PC-3 (cell line): ENCODE measurements at regions not wholly inside any gene's neighbourhood (a gene's known extent, or its start where the extent isn't known, plus 50 kb on each side); places are given as distances from the start of the nearest gene placed in this dataset.

ENCODE experiments used
- ATAC-seq: fragments of 200-7000 bp; cut with Tn5 transposase; 2 replicates; pipeline ENCODE4 v1.9.1; 2020; ENCODE audit warnings: mild to moderate bottlenecking, moderate library complexity
- BruUV-seq: library from RNA; stranded (reverse); fragments of 400-500 nt; replicated peaks from 2 replicates; lab custom pipeline; 2021; lab: Mats Ljungman, UMichigan
- CTCF ChIA-PET: fragments of 300-600 bp; sonication (Branson Sonifier 250); formaldehyde crosslinking; loops from one replicate; lab custom pipeline; 2022; ENCODE audit warnings: antibody characterized with exemption; lab: Charles Lee
- POLR2A ChIA-PET: fragments of 300-600 bp; sonication (Branson Sonifier 250); formaldehyde crosslinking; loops from one replicate; lab custom pipeline; 2022; ENCODE audit warnings: antibody characterized with exemption; ENCODE audit not compliant: unreplicated experiment; lab: Charles Lee
- DNase-seq: peaks from one replicate; pipeline ENCODE4 v3.0.0-alpha.2; 2015
- H2AFZ ChIP-seq: fragments of 300-600 bp; sonication (generic); 2 replicates; pipeline ENCODE4 v1.6.0; 2016; ENCODE audit warnings: antibody characterized with exemption, low read length
- H3F3A ChIP-seq: fragments of 300-600 bp; sonication (generic); one replicate; pipeline ENCODE4 v1.6.0; 2017; ENCODE audit warnings: antibody characterized with exemption, low read length, control low read depth, mild to moderate bottlenecking; ENCODE audit not compliant: unreplicated experiment
- H3K27ac ChIP-seq: fragments of 300-600 bp; sonication (generic); 2 replicates; pipeline ENCODE4 v1.5.1; 2016; ENCODE audit warnings: mild to moderate bottlenecking, low read length
- H3K27me3 ChIP-seq: fragments of 300-600 bp; sonication (generic); 2 replicates; pipeline ENCODE4 v1.6.1; 2016; ENCODE audit warnings: low read length, mixed read lengths
- H3K36me3 ChIP-seq: fragments of 300-600 bp; sonication (generic); 2 replicates; pipeline ENCODE4 v1.6.1; 2016; ENCODE audit warnings: low read depth, mixed run types, low read length, mixed read lengths
- H3K4me1 ChIP-seq: fragments of 300-600 bp; sonication (generic); 2 replicates; pipeline ENCODE4 v1.5.1; 2016; ENCODE audit warnings: low read length; ENCODE audit not compliant: insufficient read depth
- H3K4me2 ChIP-seq: fragments of 300-600 bp; sonication (generic); 2 replicates; pipeline ENCODE4 v1.6.0; 2016; ENCODE audit warnings: low read length
- H3K4me3 ChIP-seq: fragments of 300-600 bp; sonication (generic); 2 replicates; pipeline ENCODE4 v1.5.1; 2016; ENCODE audit warnings: mild to moderate bottlenecking, low read length, mixed read lengths
- H3K79me2 ChIP-seq: fragments of 300-600 bp; sonication (generic); 2 replicates; pipeline ENCODE4 v1.6.1; 2017; ENCODE audit warnings: low read length, mixed read lengths
- H3K9ac ChIP-seq: fragments of 300-600 bp; sonication (generic); 2 replicates; pipeline ENCODE4 v1.6.0; 2016; ENCODE audit warnings: mild to moderate bottlenecking, low read length
- H3K9me2 ChIP-seq: fragments of 300-600 bp; sonication (generic); replicated peaks from 2 replicates; pipeline ENCODE4 v1.6.1; 2016; ENCODE audit warnings: mixed run types, low read length, mixed read lengths
- H3K9me3 ChIP-seq: fragments of 300-600 bp; sonication (generic); 2 replicates; pipeline ENCODE4 v1.6.1; 2016; ENCODE audit warnings: low read length, mixed read lengths
- H4K20me1 ChIP-seq: fragments of 300-600 bp; sonication (generic); 2 replicates; pipeline ENCODE4 v1.6.1; 2016; ENCODE audit warnings: low read length, mixed read lengths
- CTCF ChIP-seq: fragments of 300-600 bp; sonication (generic); conservative IDR thresholded peaks from 2 replicates; pipeline ENCODE4 v1.5.1; 2017; ENCODE audit warnings: antibody characterized with exemption, low read depth, mild to moderate bottlenecking, low read length
- EZH2 ChIP-seq: fragments of 300-600 bp; sonication (generic); IDR thresholded peaks from one replicate; pipeline ENCODE4 v1.6.1; 2017; ENCODE audit warnings: antibody characterized with exemption, mild to moderate bottlenecking, low read length; ENCODE audit not compliant: unreplicated experiment
- EZH2phosphoT487 ChIP-seq: fragments of 300-600 bp; sonication (generic); IDR thresholded peaks from 2 replicates; pipeline ENCODE4 v1.6.1; 2018; ENCODE audit warnings: mild to moderate bottlenecking, antibody characterized with exemption, low read length, borderline replicate concordance
- intact Hi-C: fragments of 100-400 bp; cut with micrococcal nuclease; formaldehyde crosslinking; loops from 2 replicates; pipeline ENCODE4 v1.9.0; 2023

GRCh38 chr14:82661258-82661657 lies 1127.6 kb upstream of the SEL1L start:
- peaks cover 6% of the 10 kb centered on the region; the same call in 1 of the 2 replicates for H3K9me3 ChIP-seq
- no peaks in the 10 kb centered on the region for H3F3A ChIP-seq
- no peak for ATAC-seq
- no peaks in the 10 kb centered on the region for H3K79me2 ChIP-seq
- H3K27me3 ChIP-seq = no peaks in the 10 kb centered on the region
- H2AFZ ChIP-seq = no peak overlapping the region
- ChIA-PET POLR2A (no interaction called here), CTCF (no interaction called here)
- H3K4me2 ChIP-seq = no peak overlapping the region
- H3K4me3 ChIP-seq = no peak overlapping the region
- intact Hi-C loops = no loop called here
- H3K9me2 ChIP-seq = no peaks in the 10 kb centered on the region
- no peaks in the 10 kb centered on the region for H3K36me3 ChIP-seq
- no TSS peak for BruUV-seq
- H3K4me1 ChIP-seq = no peaks in the 10 kb centered on the region
- no peaks in the 10 kb centered on the region for H4K20me1 ChIP-seq
- no peak for DNase-seq
- TF ChIP-seq EZH2phosphoT487 (no peak), CTCF (no peak), EZH2 (no peak)
- no peak overlapping the region for H3K9ac ChIP-seq
- H3K27ac ChIP-seq = no peak overlapping the region

- no TSS peak for BruUV-seq
- Histone ChIP-seq H3K9ac (no peak overlapping the region), H3K36me3 (no peaks in the 10 kb centered on the region), H3K27ac (no peak overlapping the region), H2AFZ (no peak overlapping the region), H3K9me2 (no peaks in the 10 kb centered on the region), H3K27me3 (no peaks in the 10 kb centered on the region), H3K79me2 (no peaks in the 10 kb centered on the region), H3F3A (no peaks in the 10 kb centered on the region), H3K4me1 (no peaks in the 10 kb centered on the region), H4K20me1 (no peaks in the 10 kb centered on the region), H3K4me3 (no peak overlapping the region), H3K4me2 (no peak overlapping the region), H3K9me3 (peaks cover 15% of the 10 kb centered on the region)
- ATAC-seq (no peak), DNase-seq (no peak)
- no peak for TF ChIP-seq EZH2phosphoT487
- no peak for TF ChIP-seq CTCF
- TF ChIP-seq EZH2 = no peak
- CTCF ChIA-PET = no interaction called here
- intact Hi-C loops = no loop called here
- POLR2A ChIA-PET = no interaction called here
Observed at GRCh38 chr14:82667006-82667405, 1133.4 kb upstream of the SEL1L start.

- H3K9ac ChIP-seq = no peak overlapping the region
- H3K27me3 ChIP-seq = no peaks in the 10 kb centered on the region
- CTCF ChIA-PET = no interaction called here
- POLR2A ChIA-PET = no interaction called here
- H3K4me2 ChIP-seq = no peak overlapping the region
- H3K4me3 ChIP-seq = no peak overlapping the region
- H3F3A ChIP-seq = no peaks in the 10 kb centered on the region
- TF ChIP-seq EZH2 (no peak), CTCF (no peak), EZH2phosphoT487 (no peak)
- no peaks in the 10 kb centered on the region for H3K4me1 ChIP-seq
- ATAC-seq (no peak), DNase-seq (no peak)
- no peaks in the 10 kb centered on the region for H3K79me2 ChIP-seq
- H3K36me3 ChIP-seq = no peaks in the 10 kb centered on the region
- H3K9me3 ChIP-seq = peaks cover 15% of the 10 kb centered on the region; the same call in 1 of the 2 replicates
- no peak overlapping the region for H2AFZ ChIP-seq
- H4K20me1 ChIP-seq = no peaks in the 10 kb centered on the region
- intact Hi-C loops = no loop called here
- no TSS peak for BruUV-seq
- no peaks in the 10 kb centered on the region for H3K9me2 ChIP-seq
- no peak overlapping the region for H3K27ac ChIP-seq
Observed at GRCh38 chr14:82667501-82667900, 1133.8 kb upstream of the SEL1L start.
